ENCODE measurements at regions not wholly inside any gene's neighbourhood (a gene's known extent, or its start where the extent isn't known, plus 50 kb on each side); places are given as distances from the start of the nearest gene placed in this dataset.

- Histone ChIP-seq H3K36me3 (replicated peaks; ENCODE audit: insufficient read depth, low read length) (no peaks in the 10 kb centered on the region), H3K9me3 (replicated peaks; ENCODE audit: insufficient read depth, low read length) (no peaks in the 10 kb centered on the region), H3F3A (ENCODE audit: insufficient read depth, low read length) (no peaks in the 10 kb centered on the region), H3K9ac (ENCODE audit: low read length) (no peak overlapping the region), H3K4me3 (ENCODE audit: low read length) (no peak overlapping the region), H4K20me1 (ENCODE audit: insufficient read depth, low read length) (no peaks in the 10 kb centered on the region), H3K79me2 (ENCODE audit: low read length) (no peaks in the 10 kb centered on the region), H3K27me3 (replicated peaks; ENCODE audit: insufficient read depth, low read length) (peaks cover 84% of the 10 kb centered on the region), H3K4me1 (ENCODE audit: low read length) (no peaks in the 10 kb centered on the region), H3K27ac (ENCODE audit: low read length) (no peak overlapping the region), H2AFZ (ENCODE audit: low read length) (no peak overlapping the region), H3K9me2 (replicated peaks; ENCODE audit: insufficient read depth, low read length) (no peaks in the 10 kb centered on the region), H3K4me2 (ENCODE audit: low read depth, low read length) (no peak overlapping the region)
- TF ChIP-seq CTCF (IDR thresholded peaks at IDR 0.05; ENCODE audit: low read length) (no peak), EZH2 (optimal IDR thresholded peaks at IDR 0.05; ENCODE audit: low read depth, low read length) (no peak), EZH2phosphoT487 (IDR thresholded peaks at IDR 0.05; ENCODE audit: low read length) (no peak)
- DNase-seq, result no peak
These were observed 318.3 kb downstream of the ZNF536 start for GRCh38 chr19:30690525-30690924.

- Histone ChIP-seq H4K20me1 (ENCODE audit: insufficient read depth, low read length) (no peaks in the 10 kb centered on the region), H3K4me1 (ENCODE audit: low read length) (no peaks in the 10 kb centered on the region), H3K27ac (ENCODE audit: low read length) (no peak overlapping the region), H3F3A (ENCODE audit: insufficient read depth, low read length) (no peaks in the 10 kb centered on the region), H3K9me3 (replicated peaks; ENCODE audit: insufficient read depth, low read length) (no peaks in the 10 kb centered on the region), H3K4me2 (ENCODE audit: low read depth, low read length) (no peak overlapping the region), H3K36me3 (replicated peaks; ENCODE audit: insufficient read depth, low read length) (no peaks in the 10 kb centered on the region), H2AFZ (ENCODE audit: low read length) (no peak overlapping the region), H3K4me3 (ENCODE audit: low read length) (no peak overlapping the region), H3K27me3 (replicated peaks; ENCODE audit: insufficient read depth, low read length) (peaks cover 90% of the 10 kb centered on the region), H3K9ac (ENCODE audit: low read length) (no peak overlapping the region), H3K79me2 (ENCODE audit: low read length) (no peaks in the 10 kb centered on the region), H3K9me2 (replicated peaks; ENCODE audit: insufficient read depth, low read length) (no peaks in the 10 kb centered on the region)
- DNase-seq, result no peak
- no peak for TF ChIP-seq EZH2phosphoT487 (IDR thresholded peaks at IDR 0.05; ENCODE audit: low read length)
- no peak for TF ChIP-seq EZH2 (optimal IDR thresholded peaks at IDR 0.05; ENCODE audit: low read depth, low read length)
- TF ChIP-seq CTCF (IDR thresholded peaks at IDR 0.05; ENCODE audit: low read length), result no peak
These were observed 317.3 kb downstream of the ZNF536 start for GRCh38 chr19:30689474-30689873.

- no peaks in the 10 kb centered on the region for H3K9me3 ChIP-seq (replicated peaks; ENCODE audit: insufficient read depth, low read length)
- no peaks in the 10 kb centered on the region for H3K9me2 ChIP-seq (replicated peaks; ENCODE audit: insufficient read depth, low read length)
- H3K79me2 ChIP-seq (ENCODE audit: low read length), result no peaks in the 10 kb centered on the region
- no peak overlapping the region for H3K4me3 ChIP-seq (ENCODE audit: low read length)
- no peak overlapping the region for H2AFZ ChIP-seq (ENCODE audit: low read length)
- H3K36me3 ChIP-seq (replicated peaks; ENCODE audit: insufficient read depth, low read length), result no peaks in the 10 kb centered on the region
- H4K20me1 ChIP-seq (ENCODE audit: insufficient read depth, low read length), result no peaks in the 10 kb centered on the region
- DNase-seq, result no peak
- H3F3A ChIP-seq (ENCODE audit: insufficient read depth, low read length), result no peaks in the 10 kb centered on the region
- H3K9ac ChIP-seq (ENCODE audit: low read length), result no peak overlapping the region
- peaks cover 94% of the 10 kb centered on the region for H3K27me3 ChIP-seq (replicated peaks; ENCODE audit: insufficient read depth, low read length)
- no peak overlapping the region for H3K27ac ChIP-seq (ENCODE audit: low read length)
- no peaks in the 10 kb centered on the region for H3K4me1 ChIP-seq (ENCODE audit: low read length)
- no peak overlapping the region for H3K4me2 ChIP-seq (ENCODE audit: low read depth, low read length)
- TF ChIP-seq EZH2 (optimal IDR thresholded peaks at IDR 0.05; ENCODE audit: low read depth, low read length) (no peak), EZH2phosphoT487 (IDR thresholded peaks at IDR 0.05; ENCODE audit: low read length) (no peak), CTCF (IDR thresholded peaks at IDR 0.05; ENCODE audit: low read length) (no peak)
These were observed 316.5 kb downstream of the ZNF536 start for GRCh38 chr19:30688696-30689095.

Measured in MM.1S (cell line).